ENCODE measurements at regions not wholly inside any gene's neighbourhood (a gene's known extent, or its start where the extent isn't known, plus 50 kb on each side); places are given as distances from the start of the nearest gene placed in this dataset.

DNA sequence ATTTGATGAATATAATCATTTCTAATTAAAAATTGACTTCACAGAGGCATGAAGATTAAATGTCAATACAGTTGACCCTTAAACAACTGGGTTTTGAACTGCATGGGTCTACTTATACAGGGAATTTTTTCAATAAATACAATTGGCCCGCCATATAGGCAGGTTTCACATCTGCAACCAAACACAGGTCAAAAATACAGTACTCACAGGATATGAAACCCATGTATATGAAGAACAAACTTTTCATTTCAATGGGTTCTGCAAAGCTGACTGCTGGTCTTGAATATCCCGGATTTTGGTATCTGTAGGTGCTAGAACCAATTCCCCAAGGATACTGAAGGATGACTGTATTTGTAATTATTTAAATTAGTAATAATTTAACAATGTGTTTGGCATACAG lies 555.6 kb downstream of the EPHA4 start:
- H3K4me3 ChIP-seq (ENCODE audit: low read length in 2 of 2) = no peak overlapping the region
- no peak for DNase-seq (ENCODE audit: low read depth in 6 of 9, low spot score in 9 of 9)

GRCh38 chr2:221018262-221018661 lies 553.8 kb downstream of the EPHA4 start:
- WGBS = 92% methylated on average over 1 of the region's 1 CpG
- H3K9me3 ChIP-seq (ENCODE audit: control insufficient read depth in 2 of 2, insufficient read depth in 1 of 2, low read length in 1 of 2) = no peaks in the 10 kb centered on the region
- no peak for DNase-seq (ENCODE audit: low read depth in 6 of 9, low spot score in 9 of 9)
- H3K4me3 ChIP-seq (ENCODE audit: low read length in 2 of 2) = no peak overlapping the region
- H3K4me1 ChIP-seq (ENCODE audit: control insufficient read depth in 2 of 2, insufficient read depth in 2 of 2, low read length in 2 of 2) = no peaks in the 10 kb centered on the region
- H3K27ac ChIP-seq (ENCODE audit: low read depth in 1 of 2, low read length in 1 of 2) = no peak overlapping the region
- H3K27me3 ChIP-seq (ENCODE audit: control insufficient read depth in 2 of 2, insufficient read depth in 1 of 2, low read length in 1 of 2) = no peaks in the 10 kb centered on the region
- H3K36me3 ChIP-seq (ENCODE audit: control insufficient read depth in 2 of 2, insufficient read depth in 2 of 2, low read length in 1 of 2) = no peaks in the 10 kb centered on the region

More for the DNA sequence above, 555.6 kb downstream of the EPHA4 start:
- no peaks in the 10 kb centered on the region for H3K27me3 ChIP-seq (ENCODE audit: control insufficient read depth in 2 of 2, insufficient read depth in 1 of 2, low read length in 1 of 2)
- no peaks in the 10 kb centered on the region for H3K9me3 ChIP-seq (ENCODE audit: control insufficient read depth in 2 of 2, insufficient read depth in 1 of 2, low read length in 1 of 2)
- H3K27ac ChIP-seq (ENCODE audit: low read depth in 1 of 2, low read length in 1 of 2) = no peak overlapping the region
- no peaks in the 10 kb centered on the region for H3K36me3 ChIP-seq (ENCODE audit: control insufficient read depth in 2 of 2, insufficient read depth in 2 of 2, low read length in 1 of 2)
- 97% methylated on average over 2 of the region's 2 CpGs for whole genome bisulfite sequencing
- H3K4me1 ChIP-seq (ENCODE audit: control insufficient read depth in 2 of 2, insufficient read depth in 2 of 2, low read length in 2 of 2) = no peaks in the 10 kb centered on the region

DNA sequence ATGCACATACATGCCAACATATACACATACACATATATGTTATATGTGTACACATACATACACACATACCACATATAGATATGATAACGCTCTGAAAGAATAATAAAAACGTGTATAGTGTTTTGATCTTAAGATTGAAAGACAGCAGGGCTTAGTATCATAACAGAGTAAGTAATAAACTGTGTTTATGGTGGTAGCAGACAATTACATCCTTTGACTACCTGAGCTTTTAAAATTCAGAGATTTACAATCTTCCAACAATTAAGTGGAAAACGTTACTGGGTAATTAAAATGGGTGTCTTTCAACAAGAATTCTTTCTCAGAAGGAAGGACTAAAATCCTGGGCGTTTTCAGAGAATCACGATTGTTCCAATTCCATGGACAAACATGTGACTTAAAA lies 552.4 kb downstream of the EPHA4 start:
- DNase-seq (ENCODE audit: low read depth in 6 of 9, low spot score in 9 of 9) = no peak
- Histone ChIP-seq H3K4me1 (ENCODE audit: control insufficient read depth in 2 of 2, insufficient read depth in 2 of 2, low read length in 2 of 2) (no peaks in the 10 kb centered on the region), H3K27ac (ENCODE audit: low read depth in 1 of 2, low read length in 1 of 2) (no peak overlapping the region), H3K9me3 (ENCODE audit: control insufficient read depth in 2 of 2, insufficient read depth in 1 of 2, low read length in 1 of 2) (no peaks in the 10 kb centered on the region), H3K27me3 (ENCODE audit: control insufficient read depth in 2 of 2, insufficient read depth in 1 of 2, low read length in 1 of 2) (no peaks in the 10 kb centered on the region), H3K36me3 (ENCODE audit: control insufficient read depth in 2 of 2, insufficient read depth in 2 of 2, low read length in 1 of 2) (no peaks in the 10 kb centered on the region), H3K4me3 (ENCODE audit: low read length in 2 of 2) (no peak overlapping the region)
- 69% methylated on average over 5 of the region's 5 CpGs for WGBS

GRCh38 chr2:221022554-221022953 lies 549.5 kb downstream of the EPHA4 start:
- H3K9me3 ChIP-seq (ENCODE audit: control insufficient read depth in 2 of 2, insufficient read depth in 1 of 2, low read length in 1 of 2) = no peaks in the 10 kb centered on the region
- no peaks in the 10 kb centered on the region for H3K27me3 ChIP-seq (ENCODE audit: control insufficient read depth in 2 of 2, insufficient read depth in 1 of 2, low read length in 1 of 2)
- no peaks in the 10 kb centered on the region for H3K36me3 ChIP-seq (ENCODE audit: control insufficient read depth in 2 of 2, insufficient read depth in 2 of 2, low read length in 1 of 2)
- H3K4me1 ChIP-seq (ENCODE audit: control insufficient read depth in 2 of 2, insufficient read depth in 2 of 2, low read length in 2 of 2) = no peaks in the 10 kb centered on the region
- no peak for DNase-seq (ENCODE audit: low read depth in 6 of 9, low spot score in 9 of 9)
- H3K4me3 ChIP-seq (ENCODE audit: low read length in 2 of 2) = no peak overlapping the region
- H3K27ac ChIP-seq (ENCODE audit: low read depth in 1 of 2, low read length in 1 of 2) = no peak overlapping the region
- 92% methylated on average over 2 of the region's 2 CpGs for WGBS

GRCh38 chr2:221025398-221025797 lies 546.7 kb downstream of the EPHA4 start:
- H3K9me3 ChIP-seq (ENCODE audit: control insufficient read depth in 2 of 2, insufficient read depth in 1 of 2, low read length in 1 of 2) = no peaks in the 10 kb centered on the region
- DNase-seq (ENCODE audit: low read depth in 6 of 9, low spot score in 9 of 9) = no peak
- H3K4me1 ChIP-seq (ENCODE audit: control insufficient read depth in 2 of 2, insufficient read depth in 2 of 2, low read length in 2 of 2) = no peaks in the 10 kb centered on the region
- 46% methylated on average over 1 of the region's 1 CpG for WGBS
- H3K27me3 ChIP-seq (ENCODE audit: control insufficient read depth in 2 of 2, insufficient read depth in 1 of 2, low read length in 1 of 2) = no peaks in the 10 kb centered on the region
- no peak overlapping the region for H3K4me3 ChIP-seq (ENCODE audit: low read length in 2 of 2)
- no peaks in the 10 kb centered on the region for H3K36me3 ChIP-seq (ENCODE audit: control insufficient read depth in 2 of 2, insufficient read depth in 2 of 2, low read length in 1 of 2)
- H3K27ac ChIP-seq (ENCODE audit: low read depth in 1 of 2, low read length in 1 of 2) = peak overlapping the region in 1 of 2 donors; percentile 18

DNA sequence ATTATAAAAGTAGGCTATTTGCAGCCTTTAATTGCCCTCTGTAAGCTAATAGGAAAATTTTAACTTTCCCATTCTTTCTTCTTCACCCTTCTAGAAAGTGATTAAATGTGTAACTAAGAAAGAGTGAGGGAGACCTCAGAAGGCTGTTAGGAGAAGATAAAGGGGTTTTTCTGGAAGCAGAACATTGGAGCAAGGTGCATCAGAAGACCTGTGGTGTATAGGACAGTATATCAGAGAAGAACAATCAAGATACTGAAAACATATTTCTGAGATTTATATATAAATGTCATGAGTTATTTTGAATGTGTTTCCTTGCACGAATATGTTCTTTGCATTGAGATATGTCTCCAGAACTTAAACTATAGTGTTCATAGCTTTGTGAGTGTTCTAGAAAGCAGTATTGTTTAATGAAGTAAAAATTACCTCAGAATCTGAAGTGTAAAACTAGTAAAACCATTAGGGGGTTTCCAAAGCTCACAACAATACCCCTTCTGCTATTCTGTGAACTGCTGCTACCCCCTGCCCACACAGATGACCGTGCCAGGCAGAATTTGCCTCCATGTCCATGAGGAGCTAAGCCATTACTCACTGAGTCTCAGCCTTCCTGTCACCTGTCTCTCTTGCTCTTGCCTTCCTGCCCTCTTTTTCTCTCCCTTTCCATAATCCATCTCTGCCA lies 537.9 kb downstream of the EPHA4 start:
- Histone ChIP-seq H3K4me3 (ENCODE audit: low read length in 2 of 2) (no peak overlapping the region), H3K27ac (ENCODE audit: low read depth in 1 of 2, low read length in 1 of 2) (no peak overlapping the region), H3K36me3 (ENCODE audit: control insufficient read depth in 2 of 2, insufficient read depth in 2 of 2, low read length in 1 of 2) (no peaks in the 10 kb centered on the region), H3K27me3 (ENCODE audit: control insufficient read depth in 2 of 2, insufficient read depth in 1 of 2, low read length in 1 of 2) (no peaks in the 10 kb centered on the region), H3K9me3 (ENCODE audit: control insufficient read depth in 2 of 2, insufficient read depth in 1 of 2, low read length in 1 of 2) (no peaks in the 10 kb centered on the region), H3K4me1 (ENCODE audit: control insufficient read depth in 2 of 2, insufficient read depth in 2 of 2, low read length in 2 of 2) (no peaks in the 10 kb centered on the region)
- 88% methylated on average over 2 of the region's 2 CpGs for WGBS
- no peak for DNase-seq (ENCODE audit: low read depth in 6 of 9, low spot score in 9 of 9)

GRCh38 chr2:221034973-221035372 lies 537.1 kb downstream of the EPHA4 start:
- WGBS = 97% methylated on average over 4 of the region's 4 CpGs
- no peak overlapping the region for H3K27ac ChIP-seq (ENCODE audit: low read depth in 1 of 2, low read length in 1 of 2)

GRCh38 chr2:221042926-221043325 lies 529.2 kb downstream of the EPHA4 start:
- no peaks in the 10 kb centered on the region for H3K36me3 ChIP-seq (ENCODE audit: control insufficient read depth in 2 of 2, insufficient read depth in 2 of 2, low read length in 1 of 2)
- WGBS = 92% methylated on average over 6 of the region's 6 CpGs
- no peak overlapping the region for H3K27ac ChIP-seq (ENCODE audit: low read depth in 1 of 2, low read length in 1 of 2)
- no peaks in the 10 kb centered on the region for H3K4me1 ChIP-seq (ENCODE audit: control insufficient read depth in 2 of 2, insufficient read depth in 2 of 2, low read length in 2 of 2)
- H3K9me3 ChIP-seq (ENCODE audit: control insufficient read depth in 2 of 2, insufficient read depth in 1 of 2, low read length in 1 of 2) = no peaks in the 10 kb centered on the region
- no peak for DNase-seq (ENCODE audit: low read depth in 6 of 9, low spot score in 9 of 9)
- H3K27me3 ChIP-seq (ENCODE audit: control insufficient read depth in 2 of 2, insufficient read depth in 1 of 2, low read length in 1 of 2) = no peaks in the 10 kb centered on the region
- H3K4me3 ChIP-seq (ENCODE audit: low read length in 2 of 2) = no peak overlapping the region

More at GRCh38 chr2:221034973-221035372, 537.1 kb downstream of the EPHA4 start:
- Histone ChIP-seq H3K4me3 (ENCODE audit: low read length in 2 of 2) (no peak overlapping the region), H3K36me3 (ENCODE audit: control insufficient read depth in 2 of 2, insufficient read depth in 2 of 2, low read length in 1 of 2) (no peaks in the 10 kb centered on the region), H3K27me3 (ENCODE audit: control insufficient read depth in 2 of 2, insufficient read depth in 1 of 2, low read length in 1 of 2) (no peaks in the 10 kb centered on the region), H3K4me1 (ENCODE audit: control insufficient read depth in 2 of 2, insufficient read depth in 2 of 2, low read length in 2 of 2) (no peaks in the 10 kb centered on the region), H3K9me3 (ENCODE audit: control insufficient read depth in 2 of 2, insufficient read depth in 1 of 2, low read length in 1 of 2) (no peaks in the 10 kb centered on the region)
- DNase-seq (ENCODE audit: low read depth in 6 of 9, low spot score in 9 of 9) = no peak

- WGBS = 95% methylated on average over 5 of the region's 5 CpGs
- no peak overlapping the region for H3K27ac ChIP-seq (ENCODE audit: low read depth in 1 of 2, low read length in 1 of 2)
Observed at GRCh38 chr2:221044781-221045180, 527.3 kb downstream of the EPHA4 start.

More at GRCh38 chr2:221044781-221045180, 527.3 kb downstream of the EPHA4 start:
- Histone ChIP-seq H3K36me3 (ENCODE audit: control insufficient read depth in 2 of 2, insufficient read depth in 2 of 2, low read length in 1 of 2) (no peaks in the 10 kb centered on the region), H3K27me3 (ENCODE audit: control insufficient read depth in 2 of 2, insufficient read depth in 1 of 2, low read length in 1 of 2) (no peaks in the 10 kb centered on the region), H3K9me3 (ENCODE audit: control insufficient read depth in 2 of 2, insufficient read depth in 1 of 2, low read length in 1 of 2) (no peaks in the 10 kb centered on the region), H3K4me1 (ENCODE audit: control insufficient read depth in 2 of 2, insufficient read depth in 2 of 2, low read length in 2 of 2) (no peaks in the 10 kb centered on the region), H3K4me3 (ENCODE audit: low read length in 2 of 2) (no peak overlapping the region)
- DNase-seq (ENCODE audit: low read depth in 6 of 9, low spot score in 9 of 9) = no peak
